ENCODE measurements at regions not wholly inside any gene's neighbourhood (a gene's known extent, or its start where the extent isn't known, plus 50 kb on each side); places are given as distances from the start of the nearest gene placed in this dataset.

DNA sequence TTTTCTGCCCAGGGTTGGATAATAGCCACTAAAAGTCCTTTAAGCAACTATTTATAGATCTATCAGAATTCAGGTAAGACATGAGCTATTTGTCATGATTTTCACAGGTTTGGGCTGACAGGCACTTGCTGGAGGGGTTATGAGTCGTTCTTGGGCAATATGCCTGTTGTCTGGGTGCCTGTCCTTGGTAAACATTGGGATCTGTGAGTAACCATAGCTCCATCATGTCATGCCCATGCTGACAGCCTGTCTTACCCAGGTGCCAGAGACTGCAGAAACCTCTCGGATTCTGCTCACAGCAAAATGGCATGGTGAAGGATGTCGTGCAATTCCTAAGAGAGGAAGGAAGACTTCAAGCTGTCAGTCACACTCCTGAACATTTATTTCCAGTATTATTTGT lies 116.0 kb upstream of the PUDP start:
- Histone ChIP-seq H3K9ac (ENCODE audit: low read length) (no peak overlapping the region), H3K27ac (ENCODE audit: low read length in 2 of 2) (no peak overlapping the region), H3K27me3 (replicated peaks in 1 of 4; ENCODE audit: control extremely low read depth in 1 of 4, control insufficient read depth in 3 of 4, insufficient read depth in 4 of 4, low read length in 3 of 4) (no peaks in the 10 kb centered on the region), H3K4me1 (ENCODE audit: control insufficient read depth in 2 of 2, insufficient read depth in 2 of 2, low read length in 2 of 2) (peaks cover 18 to 35% of the 10 kb centered on the region in 2 donors), H3K4me3 (ENCODE audit: control extremely low read depth in 1 of 5, extremely low read depth in 1 of 5, insufficient read depth in 1 of 5, low read depth in 2 of 5, low read length in 4 of 5) (no peak overlapping the region), H3K4me2 (replicated peaks; ENCODE audit: low read depth, low read length, poor library complexity, severe bottlenecking) (no peak overlapping the region), H3K9me3 (ENCODE audit: control extremely low read depth in 1 of 3, control insufficient read depth in 2 of 3, insufficient read depth in 1 of 3, low read length in 2 of 3) (no peaks in the 10 kb centered on the region), H2AFZ (ENCODE audit: insufficient read depth, low read depth, low read length, poor library complexity, severe bottlenecking) (no peak overlapping the region), H3K79me2 (ENCODE audit: control insufficient read depth, insufficient read depth, low read length) (no peaks in the 10 kb centered on the region), H3K36me3 (replicated peaks in 1 of 2; ENCODE audit: control extremely low read depth in 1 of 2, control insufficient read depth in 1 of 2, extremely low read depth in 1 of 2, insufficient read depth in 2 of 2, low read length in 1 of 2) (no peaks in the 10 kb centered on the region), H4K20me1 (ENCODE audit: control insufficient read depth, insufficient read depth, low read length, poor library complexity, severe bottlenecking) (no peaks in the 10 kb centered on the region)
- H3K4me1 Mint-ChIP-seq: peaks cover 33% of the 10 kb centered on the region
- no peak overlapping the region for H3K27ac Mint-ChIP-seq
- no peaks in the 10 kb centered on the region for H3K27me3 Mint-ChIP-seq
- no peak overlapping the region for H3K4me3 Mint-ChIP-seq
- intact Hi-C loops (cut with micrococcal nuclease): no loop called here
- no peak for ATAC-seq (ENCODE audit: low read depth)
- ChIA-PET POLR2A (interaction anchor here (0.6 kb wide), 1 partner anchor 44 kb away, joined by 6 read pairs; no protein-coding TSS in a partner anchor), CTCF (no interaction called here)
- no peaks in the 10 kb centered on the region for H3K9me3 Mint-ChIP-seq (ENCODE audit: insufficient read depth)
- no peak for DNase-seq
- TF ChIP-seq, protein P1, sequence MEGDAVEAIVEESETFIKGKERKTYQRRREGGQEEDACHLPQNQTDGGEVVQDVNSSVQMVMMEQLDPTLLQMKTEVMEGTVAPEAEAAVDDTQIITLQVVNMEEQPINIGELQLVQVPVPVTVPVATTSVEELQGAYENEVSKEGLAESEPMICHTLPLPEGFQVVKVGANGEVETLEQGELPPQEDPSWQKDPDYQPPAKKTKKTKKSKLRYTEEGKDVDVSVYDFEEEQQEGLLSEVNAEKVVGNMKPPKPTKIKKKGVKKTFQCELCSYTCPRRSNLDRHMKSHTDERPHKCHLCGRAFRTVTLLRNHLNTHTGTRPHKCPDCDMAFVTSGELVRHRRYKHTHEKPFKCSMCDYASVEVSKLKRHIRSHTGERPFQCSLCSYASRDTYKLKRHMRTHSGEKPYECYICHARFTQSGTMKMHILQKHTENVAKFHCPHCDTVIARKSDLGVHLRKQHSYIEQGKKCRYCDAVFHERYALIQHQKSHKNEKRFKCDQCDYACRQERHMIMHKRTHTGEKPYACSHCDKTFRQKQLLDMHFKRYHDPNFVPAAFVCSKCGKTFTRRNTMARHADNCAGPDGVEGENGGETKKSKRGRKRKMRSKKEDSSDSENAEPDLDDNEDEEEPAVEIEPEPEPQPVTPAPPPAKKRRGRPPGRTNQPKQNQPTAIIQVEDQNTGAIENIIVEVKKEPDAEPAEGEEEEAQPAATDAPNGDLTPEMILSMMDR (IDR thresholded peaks at IDR 0.05): no peak
- TF ChIP-seq EZH2 (IDR thresholded peaks at IDR 0.05; ENCODE audit: borderline replicate concordance, insufficient read depth, low read depth, low read length, poor library complexity, severe bottlenecking): no peak
- WGBS (ENCODE audit: insufficient coverage): no CpG with 5 or more reads among the region's 3 CpGs

DNA sequence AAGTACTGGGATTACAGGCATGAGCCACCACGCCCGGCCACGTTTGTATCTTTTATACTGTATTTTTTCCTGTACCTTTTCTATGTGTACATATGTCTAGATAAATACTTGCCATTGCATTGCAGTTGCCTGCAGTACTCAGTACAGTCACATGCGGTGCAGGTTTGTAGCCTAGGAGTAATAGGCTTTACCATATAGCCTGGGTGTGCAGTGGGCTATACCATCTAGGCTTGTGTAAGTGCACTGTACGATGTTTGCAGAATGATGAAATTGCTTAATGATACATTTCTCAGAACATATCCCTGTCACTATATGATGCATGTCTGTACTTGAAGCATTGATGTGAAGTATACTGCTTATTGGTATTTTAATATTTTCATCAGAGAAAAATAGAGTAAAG lies 115.4 kb upstream of the PUDP start:
- H2AFZ ChIP-seq (ENCODE audit: insufficient read depth, low read depth, low read length, poor library complexity, severe bottlenecking): no peak overlapping the region
- CTCF ChIA-PET: no interaction called here
- H3K27me3 ChIP-seq (replicated peaks in 1 of 4; ENCODE audit: control extremely low read depth in 1 of 4, control insufficient read depth in 3 of 4, insufficient read depth in 4 of 4, low read length in 3 of 4): no peaks in the 10 kb centered on the region
- H3K4me3 ChIP-seq (ENCODE audit: control extremely low read depth in 1 of 5, extremely low read depth in 1 of 5, insufficient read depth in 1 of 5, low read depth in 2 of 5, low read length in 4 of 5): no peak overlapping the region
- H3K79me2 ChIP-seq (ENCODE audit: control insufficient read depth, insufficient read depth, low read length): no peaks in the 10 kb centered on the region
- Mint-ChIP-seq H3K4me1 (peaks cover 33% of the 10 kb centered on the region), H3K27ac (no peak overlapping the region), H3K9me3 (ENCODE audit: insufficient read depth) (no peaks in the 10 kb centered on the region), H3K27me3 (no peaks in the 10 kb centered on the region), H3K4me3 (no peak overlapping the region)
- H3K27ac ChIP-seq (ENCODE audit: low read length in 2 of 2): no peak overlapping the region
- DNase-seq (no peak), ATAC-seq (ENCODE audit: low read depth) (no peak)
- no peaks in the 10 kb centered on the region for H3K9me3 ChIP-seq (ENCODE audit: control extremely low read depth in 1 of 3, control insufficient read depth in 2 of 3, insufficient read depth in 1 of 3, low read length in 2 of 3)
- H3K4me1 ChIP-seq (ENCODE audit: control insufficient read depth in 2 of 2, insufficient read depth in 2 of 2, low read length in 2 of 2): peaks cover 18 to 35% of the 10 kb centered on the region in 2 donors
- H3K36me3 ChIP-seq (replicated peaks in 1 of 2; ENCODE audit: control extremely low read depth in 1 of 2, control insufficient read depth in 1 of 2, extremely low read depth in 1 of 2, insufficient read depth in 2 of 2, low read length in 1 of 2): no peaks in the 10 kb centered on the region
- H3K4me2 ChIP-seq (replicated peaks; ENCODE audit: low read depth, low read length, poor library complexity, severe bottlenecking): no peak overlapping the region
- H3K9ac ChIP-seq (ENCODE audit: low read length): no peak overlapping the region
- TF ChIP-seq, protein P1 (IDR thresholded peaks at IDR 0.05): no peak
- no peak for TF ChIP-seq EZH2 (IDR thresholded peaks at IDR 0.05; ENCODE audit: borderline replicate concordance, insufficient read depth, low read depth, low read length, poor library complexity, severe bottlenecking)
- POLR2A ChIA-PET: interaction anchor here (0.6 kb wide), 2 partner anchors 45 to 125 kb away, joined by 3 to 6 read pairs; no protein-coding TSS in a partner anchor
- intact Hi-C loops (cut with micrococcal nuclease): no loop called here
- no peaks in the 10 kb centered on the region for H4K20me1 ChIP-seq (ENCODE audit: control insufficient read depth, insufficient read depth, low read length, poor library complexity, severe bottlenecking)
- no CpG with 5 or more reads among the region's 5 CpGs for WGBS (ENCODE audit: insufficient coverage)

All from B cell (primary cell).